Astrocyte of the spinal cord (primary cell): ENCODE measurements at regions not wholly inside any gene's neighbourhood (a gene's known extent, or its start where the extent isn't known, plus 50 kb on each side); places are given as distances from the start of the nearest gene placed in this dataset.

Experiments used
- DNase-seq: peaks from one replicate; pipeline ENCODE4 v3.0.0; 2011; ENCODE audit warnings: low read depth, low spot score
- H3K4me3 ChIP-seq: 2 replicates; pipeline ENCODE4 v1.5.1; 2011; ENCODE audit warnings: low read depth, mild to moderate bottlenecking, low read length, moderate library complexity
- in situ Hi-C: cut with HindIII; loops from 2 replicates; pipeline ENCODE4 v1.10.0; 2017; ENCODE audit warnings: low sequenced_read_pairs
- TF ChIP-seq, protein P1 (sequence below): IDR thresholded peaks from 2 replicates; pipeline ENCODE4 v1.5.1; 2012; ENCODE audit warnings: low read depth, mild to moderate bottlenecking, low read length, inconsistent platforms

DNA sequence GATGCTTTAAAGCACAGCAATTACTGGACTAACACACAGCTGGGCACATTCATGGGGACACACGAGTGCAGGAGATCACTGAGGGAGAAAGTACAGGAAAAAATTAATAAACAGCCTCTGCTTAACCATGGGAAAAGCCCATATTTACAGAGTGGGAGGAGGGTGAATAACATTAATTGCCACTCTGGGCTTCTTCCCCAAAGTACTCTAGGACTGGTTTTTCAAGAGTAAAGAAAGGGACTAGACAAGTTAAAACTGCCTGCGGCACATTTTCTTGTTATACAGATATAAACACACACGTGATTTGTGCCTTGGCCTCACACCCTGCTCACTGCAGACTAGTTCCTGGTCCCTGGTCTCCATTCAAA is 179.7 kb upstream of the TET2 start:
- TF ChIP-seq, protein P1, sequence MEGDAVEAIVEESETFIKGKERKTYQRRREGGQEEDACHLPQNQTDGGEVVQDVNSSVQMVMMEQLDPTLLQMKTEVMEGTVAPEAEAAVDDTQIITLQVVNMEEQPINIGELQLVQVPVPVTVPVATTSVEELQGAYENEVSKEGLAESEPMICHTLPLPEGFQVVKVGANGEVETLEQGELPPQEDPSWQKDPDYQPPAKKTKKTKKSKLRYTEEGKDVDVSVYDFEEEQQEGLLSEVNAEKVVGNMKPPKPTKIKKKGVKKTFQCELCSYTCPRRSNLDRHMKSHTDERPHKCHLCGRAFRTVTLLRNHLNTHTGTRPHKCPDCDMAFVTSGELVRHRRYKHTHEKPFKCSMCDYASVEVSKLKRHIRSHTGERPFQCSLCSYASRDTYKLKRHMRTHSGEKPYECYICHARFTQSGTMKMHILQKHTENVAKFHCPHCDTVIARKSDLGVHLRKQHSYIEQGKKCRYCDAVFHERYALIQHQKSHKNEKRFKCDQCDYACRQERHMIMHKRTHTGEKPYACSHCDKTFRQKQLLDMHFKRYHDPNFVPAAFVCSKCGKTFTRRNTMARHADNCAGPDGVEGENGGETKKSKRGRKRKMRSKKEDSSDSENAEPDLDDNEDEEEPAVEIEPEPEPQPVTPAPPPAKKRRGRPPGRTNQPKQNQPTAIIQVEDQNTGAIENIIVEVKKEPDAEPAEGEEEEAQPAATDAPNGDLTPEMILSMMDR = no peak
- H3K4me3 ChIP-seq = no peak overlapping the region
- DNase-seq = no peak
- in situ Hi-C loops = no loop called here

DNA sequence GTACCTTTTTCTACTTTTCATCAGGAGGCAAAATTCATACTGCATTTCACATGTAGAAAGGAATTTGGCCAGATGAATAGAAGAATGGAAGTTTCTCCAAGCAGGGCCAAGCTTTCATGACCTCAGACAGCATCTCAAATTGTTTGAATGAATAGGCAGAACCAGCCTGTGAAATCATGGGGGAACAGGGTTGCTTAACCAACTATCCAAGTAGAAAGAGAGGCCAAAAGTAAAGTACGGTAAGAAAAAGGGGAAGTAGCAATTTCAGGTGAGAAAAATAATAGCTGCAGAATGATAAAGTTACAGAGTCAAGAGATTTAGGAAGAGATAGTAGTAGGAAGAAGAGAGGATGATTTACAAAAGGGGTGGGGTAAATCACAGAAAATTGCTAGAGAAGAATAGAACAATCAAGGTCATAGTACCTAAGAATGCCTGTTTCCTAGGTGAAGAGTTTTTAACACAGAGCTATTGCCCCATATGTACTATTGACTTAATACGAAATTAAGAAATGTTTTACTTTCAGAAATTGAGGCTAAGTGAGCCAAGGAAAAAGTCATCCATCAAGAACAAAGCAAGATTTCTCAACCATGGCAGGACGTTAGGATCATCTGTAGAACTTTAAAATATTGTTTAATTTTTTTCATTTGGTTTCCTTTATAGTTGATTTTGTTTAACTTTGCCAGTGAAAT is 177.1 kb upstream of the TET2 start:
- DNase-seq = no peak
- TF ChIP-seq, protein P1 = no peak
- in situ Hi-C loops = no loop called here
- H3K4me3 ChIP-seq = no peak overlapping the region

DNA sequence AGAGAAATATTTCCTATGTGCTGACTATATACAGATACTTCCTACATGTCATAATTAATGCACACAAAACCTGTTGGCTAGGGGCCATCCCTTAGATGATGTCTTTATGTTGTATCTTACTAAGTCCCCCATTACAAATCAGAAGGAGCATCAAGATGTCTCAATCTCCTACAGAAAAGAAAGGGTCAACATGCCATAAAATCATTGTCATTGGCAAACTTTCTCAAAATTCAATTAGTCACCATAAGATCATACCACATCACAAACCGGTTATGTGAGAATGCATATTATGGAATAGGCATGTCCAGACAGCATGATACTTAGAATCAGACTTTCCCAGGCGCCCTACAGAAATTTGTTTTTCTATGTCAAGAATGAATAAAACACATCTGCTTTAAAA is 175.2 kb upstream of the TET2 start:
- in situ Hi-C loops = no loop called here
- TF ChIP-seq, protein P1 = no peak
- no peak overlapping the region for H3K4me3 ChIP-seq
- DNase-seq = no peak

DNA sequence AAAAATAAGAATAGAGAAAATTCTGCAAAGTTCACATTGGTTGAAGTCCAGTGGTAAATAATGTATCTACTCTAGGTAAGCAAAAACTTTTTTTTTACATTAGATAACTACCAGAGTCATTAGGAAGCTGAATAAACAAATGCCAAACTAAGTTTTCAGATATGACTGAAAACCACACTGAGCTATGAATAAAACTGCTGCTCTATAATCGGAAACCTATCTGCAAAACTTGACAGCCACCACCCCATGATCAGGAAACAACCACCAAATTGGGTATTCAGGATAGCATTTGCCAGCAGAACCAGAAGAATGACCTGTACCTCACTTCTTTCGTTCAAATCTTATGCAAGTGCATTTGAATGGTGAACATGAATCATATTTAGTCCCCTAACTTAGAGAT is 173.0 kb upstream of the TET2 start:
- TF ChIP-seq, protein P1 = no peak
- no peak for DNase-seq
- in situ Hi-C loops = no loop called here
- no peak overlapping the region for H3K4me3 ChIP-seq

DNA sequence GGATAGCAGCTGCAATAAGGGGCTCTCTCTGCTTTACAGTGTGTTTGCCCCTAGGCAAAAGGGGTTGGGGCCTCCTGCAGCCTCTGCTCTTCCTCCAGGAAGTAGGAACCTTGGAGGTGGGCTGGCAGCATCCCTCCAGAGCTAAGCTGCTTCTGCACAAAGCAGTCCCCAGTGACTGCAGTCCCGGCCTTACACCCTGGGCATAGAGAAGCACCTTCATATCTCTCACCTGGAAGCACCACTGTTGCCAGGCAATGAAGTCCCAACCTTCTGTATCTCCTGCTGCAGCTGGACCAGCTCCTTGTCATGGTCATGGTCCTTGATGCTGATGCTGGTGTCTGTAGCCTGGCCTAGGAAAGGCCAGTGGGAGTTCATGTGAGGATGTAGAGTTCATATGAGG is 171.1 kb upstream of the TET2 start:
- in situ Hi-C loops = no loop called here
- no peak overlapping the region for H3K4me3 ChIP-seq
- no peak for DNase-seq
- TF ChIP-seq, protein P1 = no peak

DNA sequence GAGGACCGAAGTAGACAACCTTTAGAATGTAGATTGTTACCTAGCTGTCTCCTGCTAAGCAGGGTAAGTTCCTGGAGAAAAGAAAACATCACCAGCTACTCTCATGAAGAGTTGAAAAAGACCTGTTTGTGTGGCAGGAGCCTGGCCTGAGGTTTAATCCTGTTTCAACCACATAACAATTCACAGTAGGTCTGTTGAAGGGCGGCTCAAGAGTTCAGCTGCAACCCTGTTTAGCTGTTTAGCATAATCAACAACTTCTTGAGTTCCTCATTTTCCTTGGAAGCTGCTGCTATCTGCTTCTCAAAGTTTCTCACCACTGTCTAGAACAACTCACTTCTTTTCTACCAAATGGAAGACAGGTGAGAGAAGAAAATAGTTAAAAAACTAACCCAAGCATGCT is 170.4 kb upstream of the TET2 start:
- no peak for DNase-seq
- in situ Hi-C loops = no loop called here
- TF ChIP-seq, protein P1 = no peak
- no peak overlapping the region for H3K4me3 ChIP-seq
